PC-3 (cell line): ENCODE measurements at regions not wholly inside any gene's neighbourhood (a gene's known extent, or its start where the extent isn't known, plus 50 kb on each side); places are given as distances from the start of the nearest gene placed in this dataset.
"Not testable (repeated sequence)": the region's sequence is repeated elsewhere in the genome, so short reads cannot be mapped to it uniquely, and the experiment has no call there.

ENCODE experiments used
- EZH2 ChIP-seq: fragments of 300-600 bp; sonication (generic); IDR thresholded peaks from one replicate; pipeline ENCODE4 v1.6.1; 2017; ENCODE audit warnings: antibody characterized with exemption, mild to moderate bottlenecking, low read length; ENCODE audit not compliant: unreplicated experiment
- EZH2phosphoT487 ChIP-seq: fragments of 300-600 bp; sonication (generic); IDR thresholded peaks from 2 replicates; pipeline ENCODE4 v1.6.1; 2018; ENCODE audit warnings: mild to moderate bottlenecking, antibody characterized with exemption, low read length, borderline replicate concordance
- TF ChIP-seq, protein P1 (sequence below): fragments of 300-600 bp; sonication (generic); conservative IDR thresholded peaks from 2 replicates; pipeline ENCODE4 v1.5.1; 2017; ENCODE audit warnings: antibody characterized with exemption, low read depth, mild to moderate bottlenecking, low read length

- TF ChIP-seq, protein P1, sequence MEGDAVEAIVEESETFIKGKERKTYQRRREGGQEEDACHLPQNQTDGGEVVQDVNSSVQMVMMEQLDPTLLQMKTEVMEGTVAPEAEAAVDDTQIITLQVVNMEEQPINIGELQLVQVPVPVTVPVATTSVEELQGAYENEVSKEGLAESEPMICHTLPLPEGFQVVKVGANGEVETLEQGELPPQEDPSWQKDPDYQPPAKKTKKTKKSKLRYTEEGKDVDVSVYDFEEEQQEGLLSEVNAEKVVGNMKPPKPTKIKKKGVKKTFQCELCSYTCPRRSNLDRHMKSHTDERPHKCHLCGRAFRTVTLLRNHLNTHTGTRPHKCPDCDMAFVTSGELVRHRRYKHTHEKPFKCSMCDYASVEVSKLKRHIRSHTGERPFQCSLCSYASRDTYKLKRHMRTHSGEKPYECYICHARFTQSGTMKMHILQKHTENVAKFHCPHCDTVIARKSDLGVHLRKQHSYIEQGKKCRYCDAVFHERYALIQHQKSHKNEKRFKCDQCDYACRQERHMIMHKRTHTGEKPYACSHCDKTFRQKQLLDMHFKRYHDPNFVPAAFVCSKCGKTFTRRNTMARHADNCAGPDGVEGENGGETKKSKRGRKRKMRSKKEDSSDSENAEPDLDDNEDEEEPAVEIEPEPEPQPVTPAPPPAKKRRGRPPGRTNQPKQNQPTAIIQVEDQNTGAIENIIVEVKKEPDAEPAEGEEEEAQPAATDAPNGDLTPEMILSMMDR = not testable (repeated sequence)
- not testable (repeated sequence) for TF ChIP-seq EZH2phosphoT487, EZH2
Observed at GRCh38 chr13:44055681-44056080, 176.0 kb downstream of the LACC1 start.
